HG02763 (cell line): ENCODE measurements at regions not wholly inside any gene's neighbourhood (a gene's known extent, or its start where the extent isn't known, plus 50 kb on each side); places are given as distances from the start of the nearest gene placed in this dataset.

Experiments
- ATAC-seq: cut with Tn5 transposase; IDR thresholded peaks from one replicate; pipeline ENCODE4 v1.9.1; 2021; ENCODE audit warnings: mild to moderate bottlenecking, moderate library complexity; ENCODE audit not compliant: unreplicated experiment

GRCh38 chr2:196479350-196479749 lies 160.2 kb upstream of the CCDC150 start:
- no peak for ATAC-seq

GRCh38 chr2:196480653-196481323 lies 158.7 kb upstream of the CCDC150 start:
- ATAC-seq, result no peak

GRCh38 chr2:196481324-196481697 lies 158.2 kb upstream of the CCDC150 start:
- ATAC-seq, result no peak

GRCh38 chr2:196482119-196483065 lies 157.1 kb upstream of the CCDC150 start:
- ATAC-seq, result no peak

GRCh38 chr2:196486146-196486545 lies 153.4 kb upstream of the CCDC150 start:
- ATAC-seq, result no peak

GRCh38 chr2:196487417-196487816 lies 152.1 kb upstream of the CCDC150 start:
- ATAC-seq, result no peak

- ATAC-seq, result no peak
Observed at GRCh38 chr2:196489371-196489770, 150.1 kb upstream of the CCDC150 start.

GRCh38 chr2:196492946-196493345 lies 146.6 kb upstream of the CCDC150 start:
- no peak for ATAC-seq

- no peak for ATAC-seq
Observed at GRCh38 chr2:196498962-196499361, 140.6 kb upstream of the CCDC150 start.

GRCh38 chr2:196499686-196500085 lies 139.8 kb upstream of the CCDC150 start:
- no peak for ATAC-seq

- no peak for ATAC-seq
Observed at GRCh38 chr2:196500686-196501431, 138.7 kb upstream of the CCDC150 start.

GRCh38 chr2:196501836-196502235 lies 137.7 kb upstream of the CCDC150 start:
- no peak for ATAC-seq

GRCh38 chr2:196502386-196502785 lies 137.1 kb upstream of the CCDC150 start:
- no peak for ATAC-seq

- no peak for ATAC-seq
Observed at GRCh38 chr2:196503398-196503797, 136.1 kb upstream of the CCDC150 start.

GRCh38 chr2:196504788-196505187 lies 134.7 kb upstream of the CCDC150 start:
- ATAC-seq, result no peak

GRCh38 chr2:196510246-196510645 lies 129.3 kb upstream of the CCDC150 start:
- no peak for ATAC-seq

GRCh38 chr2:196511258-196512168 lies 128.0 kb upstream of the CCDC150 start:
- ATAC-seq, result no peak

- no peak for ATAC-seq
Observed at GRCh38 chr2:196513796-196514526, 125.6 kb upstream of the CCDC150 start.

GRCh38 chr2:196514641-196515040 lies 124.9 kb upstream of the CCDC150 start:
- no peak for ATAC-seq

- ATAC-seq, result no peak
Observed at GRCh38 chr2:196515051-196515450, 124.5 kb upstream of the CCDC150 start.
